HL-60 (cell line): ENCODE measurements at regions not wholly inside any gene's neighbourhood (a gene's known extent, or its start where the extent isn't known, plus 50 kb on each side); places are given as distances from the start of the nearest gene placed in this dataset.

ENCODE experiments used
- DNase-seq, 2 experiments: peaks; one replicate each; pipeline ENCODE4 v3.0.0-alpha.2; 2010 to 2020; ENCODE audit warnings: low read depth in 1 of 2, low spot score in 1 of 2
- H3K27ac ChIP-seq: fragments of 250-450 bp; sonication (Bioruptor Pico); replicated peaks from 2 replicates; pipeline ENCODE4 v1.5.1; 2020; ENCODE audit warnings: mild to moderate bottlenecking, moderate library complexity
- H3K27me3 ChIP-seq: fragments of 250-450 bp; sonication (Bioruptor Pico); 2 replicates; pipeline ENCODE4 v1.5.1; 2021; ENCODE audit warnings: mild to moderate bottlenecking, moderate library complexity; ENCODE audit not compliant: insufficient read depth, poor library complexity, severe bottlenecking
- H3K4me3 ChIP-seq: replicated peaks from 2 replicates; pipeline ENCODE4 v1.5.1; 2011; ENCODE audit warnings: mild to moderate bottlenecking, control low read depth, low read length; ENCODE audit not compliant: insufficient read depth
- GABPA ChIP-seq: IDR thresholded peaks from 2 replicates; pipeline ENCODE4 v1.6.1; 2012; ENCODE audit warnings: low read depth
- POLR2AphosphoS5 ChIP-seq: IDR thresholded peaks from 2 replicates; pipeline ENCODE4 v1.6.1; 2012; ENCODE audit warnings: low read depth
- SPI1 ChIP-seq: IDR thresholded peaks from 2 replicates; pipeline ENCODE4 v1.6.1; 2012; ENCODE audit warnings: low read depth, mild to moderate bottlenecking, borderline replicate concordance
- TF ChIP-seq, protein P1 (sequence below): IDR thresholded peaks from one replicate; pipeline ENCODE4 v1.5.1; 2011; ENCODE audit warnings: low read length, control low read depth, inconsistent platforms; ENCODE audit not compliant: insufficient read depth
- TF ChIP-seq, protein P2 (sequence below): IDR thresholded peaks from 2 replicates; pipeline ENCODE4 v1.6.1; 2012; ENCODE audit warnings: low read depth; ENCODE audit not compliant: insufficient replicate concordance

DNA sequence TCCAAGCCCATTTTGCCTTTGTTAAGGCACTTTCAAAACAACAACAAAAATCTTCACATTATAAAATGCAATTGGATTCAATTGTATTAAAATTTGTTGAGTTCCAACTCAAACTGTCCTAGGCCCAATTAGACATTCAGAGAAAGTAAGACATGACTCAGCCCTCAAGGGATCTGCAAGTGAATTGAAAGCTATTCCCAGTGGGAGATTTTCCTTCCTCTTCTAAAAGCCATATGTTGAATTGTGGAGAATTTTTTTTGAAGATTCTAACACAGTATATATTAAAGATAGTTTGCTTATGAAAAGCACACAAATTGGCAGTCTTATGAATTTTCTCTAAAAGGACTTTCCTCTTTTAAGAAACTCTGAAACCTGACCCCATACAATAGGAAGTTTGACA is 268.0 kb upstream of the PARD3B start:
- H3K27me3 ChIP-seq = no peaks in the 10 kb centered on the region
- H3K4me3 ChIP-seq = no peak overlapping the region
- no peak for DNase-seq
- TF ChIP-seq, protein P1, sequence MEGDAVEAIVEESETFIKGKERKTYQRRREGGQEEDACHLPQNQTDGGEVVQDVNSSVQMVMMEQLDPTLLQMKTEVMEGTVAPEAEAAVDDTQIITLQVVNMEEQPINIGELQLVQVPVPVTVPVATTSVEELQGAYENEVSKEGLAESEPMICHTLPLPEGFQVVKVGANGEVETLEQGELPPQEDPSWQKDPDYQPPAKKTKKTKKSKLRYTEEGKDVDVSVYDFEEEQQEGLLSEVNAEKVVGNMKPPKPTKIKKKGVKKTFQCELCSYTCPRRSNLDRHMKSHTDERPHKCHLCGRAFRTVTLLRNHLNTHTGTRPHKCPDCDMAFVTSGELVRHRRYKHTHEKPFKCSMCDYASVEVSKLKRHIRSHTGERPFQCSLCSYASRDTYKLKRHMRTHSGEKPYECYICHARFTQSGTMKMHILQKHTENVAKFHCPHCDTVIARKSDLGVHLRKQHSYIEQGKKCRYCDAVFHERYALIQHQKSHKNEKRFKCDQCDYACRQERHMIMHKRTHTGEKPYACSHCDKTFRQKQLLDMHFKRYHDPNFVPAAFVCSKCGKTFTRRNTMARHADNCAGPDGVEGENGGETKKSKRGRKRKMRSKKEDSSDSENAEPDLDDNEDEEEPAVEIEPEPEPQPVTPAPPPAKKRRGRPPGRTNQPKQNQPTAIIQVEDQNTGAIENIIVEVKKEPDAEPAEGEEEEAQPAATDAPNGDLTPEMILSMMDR = no peak
- no peak overlapping the region for H3K27ac ChIP-seq

DNA sequence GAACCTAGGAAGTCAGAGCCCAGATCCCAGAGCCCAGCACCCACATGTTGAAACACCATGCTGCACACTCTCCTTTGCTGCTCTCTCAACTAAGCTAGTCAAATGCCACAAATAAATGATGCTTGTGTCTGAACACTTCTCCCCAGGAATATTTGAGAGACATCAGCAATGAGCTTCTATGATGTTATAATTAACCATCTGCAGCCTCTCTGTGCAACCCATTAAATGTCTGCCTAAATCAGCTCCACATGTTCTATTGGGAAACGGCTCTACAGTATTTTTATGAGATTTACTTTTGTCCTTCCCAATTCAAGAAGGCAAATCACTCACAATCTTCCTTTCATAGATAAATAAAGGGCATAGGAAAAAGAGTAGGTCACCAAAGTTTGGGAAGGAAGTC is 266.8 kb upstream of the PARD3B start:
- H3K27ac ChIP-seq = no peak overlapping the region
- no peak overlapping the region for H3K4me3 ChIP-seq
- no peaks in the 10 kb centered on the region for H3K27me3 ChIP-seq
- no peak for DNase-seq
- TF ChIP-seq POLR2AphosphoS5 = no peak
- no peak for TF ChIP-seq SPI1
- TF ChIP-seq, protein P2, sequence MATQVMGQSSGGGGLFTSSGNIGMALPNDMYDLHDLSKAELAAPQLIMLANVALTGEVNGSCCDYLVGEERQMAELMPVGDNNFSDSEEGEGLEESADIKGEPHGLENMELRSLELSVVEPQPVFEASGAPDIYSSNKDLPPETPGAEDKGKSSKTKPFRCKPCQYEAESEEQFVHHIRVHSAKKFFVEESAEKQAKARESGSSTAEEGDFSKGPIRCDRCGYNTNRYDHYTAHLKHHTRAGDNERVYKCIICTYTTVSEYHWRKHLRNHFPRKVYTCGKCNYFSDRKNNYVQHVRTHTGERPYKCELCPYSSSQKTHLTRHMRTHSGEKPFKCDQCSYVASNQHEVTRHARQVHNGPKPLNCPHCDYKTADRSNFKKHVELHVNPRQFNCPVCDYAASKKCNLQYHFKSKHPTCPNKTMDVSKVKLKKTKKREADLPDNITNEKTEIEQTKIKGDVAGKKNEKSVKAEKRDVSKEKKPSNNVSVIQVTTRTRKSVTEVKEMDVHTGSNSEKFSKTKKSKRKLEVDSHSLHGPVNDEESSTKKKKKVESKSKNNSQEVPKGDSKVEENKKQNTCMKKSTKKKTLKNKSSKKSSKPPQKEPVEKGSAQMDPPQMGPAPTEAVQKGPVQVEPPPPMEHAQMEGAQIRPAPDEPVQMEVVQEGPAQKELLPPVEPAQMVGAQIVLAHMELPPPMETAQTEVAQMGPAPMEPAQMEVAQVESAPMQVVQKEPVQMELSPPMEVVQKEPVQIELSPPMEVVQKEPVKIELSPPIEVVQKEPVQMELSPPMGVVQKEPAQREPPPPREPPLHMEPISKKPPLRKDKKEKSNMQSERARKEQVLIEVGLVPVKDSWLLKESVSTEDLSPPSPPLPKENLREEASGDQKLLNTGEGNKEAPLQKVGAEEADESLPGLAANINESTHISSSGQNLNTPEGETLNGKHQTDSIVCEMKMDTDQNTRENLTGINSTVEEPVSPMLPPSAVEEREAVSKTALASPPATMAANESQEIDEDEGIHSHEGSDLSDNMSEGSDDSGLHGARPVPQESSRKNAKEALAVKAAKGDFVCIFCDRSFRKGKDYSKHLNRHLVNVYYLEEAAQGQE = no peak
- TF ChIP-seq, protein P1 = no peak

GRCh38 chr2:204279819-204280218 is 265.5 kb upstream of the PARD3B start:
- no peaks in the 10 kb centered on the region for H3K27me3 ChIP-seq

More at GRCh38 chr2:204279819-204280218, 265.5 kb upstream of the PARD3B start:
- no peak for DNase-seq
- no peak overlapping the region for H3K27ac ChIP-seq
- TF ChIP-seq, protein P2 = no peak
- TF ChIP-seq, protein P1 = no peak
- TF ChIP-seq POLR2AphosphoS5 = no peak
- TF ChIP-seq SPI1 = no peak
- no peak for TF ChIP-seq GABPA
- no peak overlapping the region for H3K4me3 ChIP-seq
